Panc1 (cell line): ENCODE measurements at regions not wholly inside any gene's neighbourhood (a gene's known extent, or its start where the extent isn't known, plus 50 kb on each side); places are given as distances from the start of the nearest gene placed in this dataset.

Experiments used
- ATAC-seq: fragments of 200-7000 bp; cut with Tn5 transposase; 2 replicates; pipeline ENCODE4 v1.9.1; 2020; ENCODE audit warnings: mild to moderate bottlenecking, moderate library complexity
- BruUV-seq: library from RNA; stranded (reverse); fragments of 400-500 nt; replicated peaks from 2 replicates; lab custom pipeline; 2021; lab: Mats Ljungman, UMichigan
- CTCF ChIA-PET: fragments of 300-600 bp; sonication (Branson Sonifier 250); formaldehyde crosslinking; loops from one replicate; lab custom pipeline; 2022; ENCODE audit warnings: antibody characterized with exemption; lab: Charles Lee
- POLR2A ChIA-PET: fragments of 300-600 bp; sonication (Branson Sonifier 250); formaldehyde crosslinking; loops from one replicate; lab custom pipeline; 2022; ENCODE audit warnings: antibody characterized with exemption; lab: Charles Lee
- DNase-seq: peaks from one replicate; pipeline ENCODE4 v3.0.0-alpha.2; 2010; ENCODE audit warnings: low read depth, low spot score
- H3K27ac ChIP-seq: 2 replicates; pipeline ENCODE4 v1.5.1; 2011; ENCODE audit warnings: mild to moderate bottlenecking, low read length, inconsistent platforms
- H3K27me3 ChIP-seq: fragments of 200-500 bp; sonication (Bioruptor generic); 2 replicates; pipeline ENCODE4 v1.6.0; 2014; ENCODE audit warnings: low read length, inconsistent platforms; ENCODE audit not compliant: control insufficient read depth, insufficient read depth
- H3K36me3 ChIP-seq: fragments of 200-500 bp; sonication (Bioruptor generic); 2 replicates; pipeline ENCODE4 v1.5.1; 2014; ENCODE audit warnings: inconsistent platforms, mild to moderate bottlenecking, low read length, moderate library complexity; ENCODE audit not compliant: control insufficient read depth, insufficient read depth
- H3K4me1 ChIP-seq: 2 replicates; pipeline ENCODE4 v1.5.1; 2011; ENCODE audit warnings: inconsistent platforms, mild to moderate bottlenecking, low read length, moderate library complexity; ENCODE audit not compliant: control insufficient read depth, insufficient read depth
- H3K4me3 ChIP-seq, 2 experiments: 2 replicates each; pipeline ENCODE4 v1.5.1; 2011 to 2012; ENCODE audit warnings: low read depth in 2 of 2, low read length in 2 of 2, mild to moderate bottlenecking in 2 of 2, inconsistent platforms in 1 of 2, moderate library complexity in 1 of 2
- H3K9me3 ChIP-seq: fragments of 200-500 bp; sonication (Bioruptor generic); 2 replicates; pipeline ENCODE4 v1.5.1; 2014; ENCODE audit warnings: low read depth, mild to moderate bottlenecking, inconsistent platforms, low read length, moderate library complexity; ENCODE audit not compliant: control insufficient read depth, insufficient read depth
- CTCF ChIP-seq: fragments of 450-650 bp; IDR thresholded peaks from 2 replicates; pipeline ENCODE4 v1.5.1; 2017; ENCODE audit warnings: mild to moderate bottlenecking
- POLR2AphosphoS5 ChIP-seq: IDR thresholded peaks from 2 replicates; pipeline ENCODE4 v1.6.1; 2012; ENCODE audit warnings: mild to moderate bottlenecking, low read depth, low read length, moderate library complexity
- REST ChIP-seq, 2 experiments: IDR thresholded peaks; 2 replicates each; pipeline ENCODE4 v1.6.1; 2011 to 2012; ENCODE audit warnings: low read depth in 2 of 2, control low read depth in 1 of 2, low read length in 1 of 2, mild to moderate bottlenecking in 1 of 2, moderate library complexity in 1 of 2; ENCODE audit not compliant: insufficient read depth in 1 of 2
- SIN3A ChIP-seq: IDR thresholded peaks from 2 replicates; pipeline ENCODE4 v1.6.1; 2012; ENCODE audit warnings: low read depth, mild to moderate bottlenecking, low read length, moderate library complexity, borderline replicate concordance; ENCODE audit not compliant: insufficient read depth
- TCF7L2 ChIP-seq: IDR thresholded peaks from 2 replicates; pipeline ENCODE4 v1.6.1; 2011; ENCODE audit warnings: mild to moderate bottlenecking, low read depth, low read length, inconsistent platforms
- in situ Hi-C: cut with HindIII; loops from 2 replicates; pipeline ENCODE4 v1.10.0; 2016; ENCODE audit warnings: low sequenced_read_pairs, low pct_unique_long_range_greater_than_20kb
- intact Hi-C: fragments of 100-400 bp; cut with micrococcal nuclease; formaldehyde crosslinking; loops from one replicate; pipeline ENCODE4 v1.10.0; 2022; ENCODE audit not compliant: unreplicated experiment

- BruUV-seq: no TSS peak
- TF ChIP-seq POLR2AphosphoS5 (no peak), TCF7L2 (no peak), SIN3A (no peak), REST (IDR thresholded peaks at IDR 0.05; ENCODE audit: insufficient read depth in 1 of 2, low read depth in 2 of 2, low read length in 1 of 2) (no peak), CTCF (no peak)
- intact Hi-C loops (no loop called here), in situ Hi-C loops (no loop called here)
- Histone ChIP-seq H3K27ac (no peak overlapping the region), H3K9me3 (no peaks in the 10 kb centered on the region), H3K4me1 (no peaks in the 10 kb centered on the region), H3K27me3 (no peaks in the 10 kb centered on the region), H3K4me3 (no peak overlapping the region), H3K36me3 (no peaks in the 10 kb centered on the region)
- CTCF ChIA-PET: no interaction called here
- POLR2A ChIA-PET: no interaction called here
- no peak for ATAC-seq
- no peak for DNase-seq
Observed at GRCh38 chr21:17460094-17460493, 52.7 kb upstream of the CXADR start.

GRCh38 chr21:17461014-17461413, 51.8 kb upstream of the CXADR start:
- TF ChIP-seq SIN3A: no peak
- no peak for TF ChIP-seq POLR2AphosphoS5
- TF ChIP-seq REST (IDR thresholded peaks at IDR 0.05; ENCODE audit: insufficient read depth in 1 of 2, low read depth in 2 of 2, low read length in 1 of 2): no peak
- no peak for TF ChIP-seq TCF7L2
- TF ChIP-seq CTCF: no peak
- Histone ChIP-seq H3K27ac (no peak overlapping the region), H3K9me3 (no peaks in the 10 kb centered on the region), H3K4me1 (no peaks in the 10 kb centered on the region), H3K27me3 (no peaks in the 10 kb centered on the region), H3K36me3 (no peaks in the 10 kb centered on the region), H3K4me3 (no peak overlapping the region)
- intact Hi-C loops: no loop called here
- ATAC-seq (no peak), DNase-seq (no peak)
- no TSS peak for BruUV-seq
- in situ Hi-C loops: no loop called here
- ChIA-PET POLR2A (no interaction called here), CTCF (no interaction called here)
